GM21526 (cell line): ENCODE measurements at regions not wholly inside any gene's neighbourhood (a gene's known extent, or its start where the extent isn't known, plus 50 kb on each side); places are given as distances from the start of the nearest gene placed in this dataset.

ENCODE experiments used
- ATAC-seq: cut with Tn5 transposase; IDR thresholded peaks from one replicate; pipeline ENCODE4 v1.9.1; 2021; ENCODE audit warnings: moderate library complexity; ENCODE audit not compliant: unreplicated experiment, low FRiP score

DNA sequence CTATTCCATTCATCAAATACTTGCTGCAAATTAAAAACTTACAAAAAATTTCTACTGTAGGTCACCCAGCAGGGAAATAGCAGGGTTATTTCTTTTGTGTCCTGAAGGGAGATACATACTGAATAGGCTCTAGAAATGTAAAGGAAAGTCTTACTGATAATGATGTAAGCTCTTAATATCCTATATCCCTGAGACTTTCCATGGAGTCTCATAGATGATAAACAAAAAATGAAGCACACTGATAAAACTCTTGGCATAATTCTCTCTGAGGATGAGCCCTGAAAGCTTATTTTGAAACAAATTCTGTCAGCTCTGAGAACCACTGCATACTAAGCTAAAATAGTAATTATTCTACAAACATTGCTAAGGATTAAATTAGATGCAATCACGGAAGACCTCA is 819.6 kb upstream of the PTPRD start:
- ATAC-seq: no peak

DNA sequence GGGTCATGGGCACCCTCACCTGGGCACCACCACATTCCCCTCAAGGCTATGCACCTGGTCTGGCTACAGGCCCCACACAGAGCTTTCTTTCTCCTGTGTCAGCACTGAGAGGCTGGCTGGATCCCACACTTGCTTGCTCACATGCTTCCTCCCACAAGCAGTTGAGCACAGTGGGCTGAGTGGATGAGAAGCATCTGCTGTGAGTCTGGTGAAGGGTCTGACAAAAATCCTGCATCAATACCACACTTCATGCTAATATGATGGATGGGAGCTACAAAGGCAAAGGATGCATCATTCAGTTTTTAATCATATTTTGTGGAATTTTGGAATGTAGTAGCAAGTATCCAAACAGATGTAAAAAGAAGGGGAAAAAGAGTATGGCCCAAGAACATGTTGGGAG is 830.8 kb upstream of the PTPRD start:
- ATAC-seq: no peak

DNA sequence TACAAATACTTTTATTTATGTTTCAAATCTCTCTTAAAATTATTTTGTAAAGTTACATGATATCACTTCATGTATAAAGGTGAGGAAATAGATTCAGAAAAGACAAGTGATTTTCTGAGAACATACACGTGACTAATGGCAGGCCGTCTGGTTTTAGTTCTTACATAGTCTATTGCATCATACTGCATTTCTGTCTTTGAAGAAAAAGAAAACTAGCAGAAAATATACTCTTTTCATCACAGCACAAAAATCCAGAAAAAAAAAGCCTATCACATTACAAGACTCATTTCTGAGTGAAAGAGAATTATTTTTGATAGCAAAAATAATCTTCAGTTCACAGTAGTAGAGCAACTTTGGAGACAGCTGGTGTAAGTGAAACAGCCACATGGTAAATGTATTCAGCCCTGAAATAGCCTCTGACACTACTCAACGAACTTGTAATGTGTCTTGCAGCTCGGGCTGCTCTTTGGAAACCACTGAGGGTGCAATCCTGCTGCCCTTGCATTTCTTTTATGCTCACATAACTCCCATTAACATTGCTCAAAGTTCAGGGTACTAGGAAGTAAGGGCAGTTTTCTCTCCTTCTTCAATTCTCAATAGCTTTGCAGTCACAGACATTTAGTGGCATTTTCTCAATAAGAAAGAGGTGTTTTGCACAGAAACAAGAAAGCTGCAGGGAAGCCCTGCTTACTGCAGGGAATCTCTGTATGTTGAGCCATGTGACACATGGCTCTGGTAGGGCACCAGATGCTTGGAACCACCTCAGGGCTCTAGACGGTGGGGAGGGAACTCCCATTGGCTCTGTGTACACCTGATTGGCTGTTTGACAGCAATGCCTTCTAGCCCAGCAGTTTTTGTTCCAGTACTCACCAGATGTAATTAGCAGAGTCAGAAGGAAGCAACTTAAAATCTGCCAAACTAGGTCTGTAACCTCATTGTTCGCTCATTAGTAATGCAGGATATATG is 845.3 kb upstream of the PTPRD start:
- ATAC-seq: no peak

DNA sequence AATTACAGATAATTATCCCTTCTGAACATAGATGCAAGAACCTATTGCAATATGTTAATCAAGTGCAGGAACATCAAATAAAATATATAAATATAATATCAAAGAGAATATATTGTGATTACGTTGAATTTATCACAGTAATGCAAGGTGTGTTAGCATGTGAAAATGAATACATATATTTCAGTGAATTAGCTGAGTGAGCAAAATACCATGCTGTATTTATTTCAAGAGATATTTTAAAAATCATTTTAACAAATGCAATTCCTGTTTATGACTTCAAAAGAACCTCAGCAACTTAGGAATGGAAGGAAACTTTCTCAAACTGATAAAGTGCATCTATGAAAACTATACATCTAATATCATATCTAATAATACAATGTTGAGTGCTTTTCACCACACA is 856.9 kb upstream of the PTPRD start:
- ATAC-seq: no peak

DNA sequence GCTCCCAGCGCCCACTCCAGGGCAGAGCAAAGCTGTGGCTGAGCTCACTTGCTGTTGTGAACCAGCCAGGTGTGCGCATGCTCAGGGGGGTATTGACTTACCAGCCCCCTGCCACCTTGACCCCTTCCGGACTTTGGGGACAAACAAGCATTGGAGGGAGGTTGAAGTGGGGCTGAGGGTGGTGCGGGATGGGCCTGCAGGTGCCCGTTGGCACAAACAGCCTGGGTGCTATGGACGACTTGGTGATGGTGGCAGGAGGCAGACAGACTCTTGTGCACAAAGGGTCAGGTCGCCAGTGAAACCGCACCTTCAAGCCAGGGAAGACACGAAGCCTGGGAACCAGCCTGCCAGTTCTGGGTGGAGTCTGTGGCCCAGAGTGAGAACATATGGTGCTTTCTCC is 858.5 kb upstream of the PTPRD start:
- ATAC-seq: no peak

DNA sequence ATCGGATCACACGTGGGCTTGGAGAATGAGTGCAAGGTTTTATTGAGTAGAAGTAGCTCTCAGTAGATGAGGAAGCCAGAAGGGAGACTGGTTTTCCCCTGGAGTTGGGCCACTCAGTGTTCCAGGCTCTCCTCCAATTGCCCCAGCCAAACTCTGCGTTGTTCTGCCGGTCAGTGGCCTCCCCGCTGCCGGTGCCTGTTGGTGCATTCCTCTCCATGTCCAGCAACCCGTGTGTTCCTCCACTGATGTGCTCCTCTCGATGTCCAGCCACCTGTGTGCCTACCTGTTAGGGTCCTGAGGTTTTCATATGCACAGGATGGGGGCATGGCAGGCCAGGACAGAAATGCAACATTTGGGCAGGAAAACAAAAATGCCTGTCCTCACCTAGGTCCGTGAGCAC is 888.0 kb upstream of the PTPRD start:
- ATAC-seq: no peak

DNA sequence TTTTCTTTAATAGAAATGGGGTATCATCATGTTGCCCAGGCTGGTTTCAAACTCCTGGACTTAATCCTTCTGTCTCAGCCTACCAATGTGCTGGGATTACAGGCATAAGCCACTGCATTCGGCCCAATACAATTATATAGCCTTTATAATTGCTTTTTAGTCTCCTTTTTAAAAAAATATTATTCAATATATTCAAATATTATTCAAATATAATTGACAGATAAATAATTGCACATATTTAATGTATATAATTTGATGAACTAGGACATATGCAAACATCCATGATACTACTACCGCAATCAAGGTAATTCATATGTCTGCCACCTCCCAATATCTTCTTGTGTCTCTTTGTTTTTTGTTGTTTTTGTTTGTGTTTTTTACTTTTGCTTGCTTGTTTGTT is 894.2 kb upstream of the PTPRD start:
- no peak for ATAC-seq

DNA sequence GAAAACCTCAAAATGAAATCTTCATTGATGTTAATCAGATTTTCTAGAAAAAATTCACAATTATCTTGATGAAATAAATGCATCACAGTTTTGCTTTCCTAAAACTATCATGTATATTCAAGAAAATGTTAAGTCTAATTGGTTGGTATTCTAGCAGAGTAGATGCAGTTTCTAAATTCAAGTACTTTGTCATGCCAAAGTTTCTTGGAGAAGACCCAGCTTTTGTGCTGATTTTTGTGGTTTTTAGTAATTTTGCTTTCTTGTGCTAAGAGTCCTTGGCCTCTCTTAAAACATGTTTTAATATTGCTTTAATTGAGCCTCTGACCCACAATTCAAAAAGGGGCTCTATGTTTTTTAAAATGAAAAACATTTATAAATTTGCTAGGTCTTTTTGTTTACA is 924.8 kb upstream of the PTPRD start:
- ATAC-seq: no peak

DNA sequence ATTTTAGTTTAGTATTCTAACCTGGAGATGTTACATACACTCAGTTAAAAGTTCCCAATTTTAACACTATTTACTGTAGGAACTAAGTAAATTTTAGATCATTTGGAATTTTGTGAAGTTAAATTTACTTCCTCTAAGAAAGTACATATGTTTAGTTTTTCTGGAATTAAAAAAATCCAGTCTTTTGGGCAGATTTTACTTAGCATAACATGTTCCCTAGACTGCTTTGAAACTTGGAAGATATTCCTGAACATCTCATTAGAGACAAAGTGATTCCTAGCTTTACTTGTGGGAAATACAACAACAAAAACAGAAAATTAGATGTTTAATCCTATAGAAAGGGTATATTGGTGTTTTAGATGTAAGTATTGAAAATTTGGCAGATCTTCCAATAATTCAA is 930.0 kb upstream of the PTPRD start:
- no peak for ATAC-seq

DNA sequence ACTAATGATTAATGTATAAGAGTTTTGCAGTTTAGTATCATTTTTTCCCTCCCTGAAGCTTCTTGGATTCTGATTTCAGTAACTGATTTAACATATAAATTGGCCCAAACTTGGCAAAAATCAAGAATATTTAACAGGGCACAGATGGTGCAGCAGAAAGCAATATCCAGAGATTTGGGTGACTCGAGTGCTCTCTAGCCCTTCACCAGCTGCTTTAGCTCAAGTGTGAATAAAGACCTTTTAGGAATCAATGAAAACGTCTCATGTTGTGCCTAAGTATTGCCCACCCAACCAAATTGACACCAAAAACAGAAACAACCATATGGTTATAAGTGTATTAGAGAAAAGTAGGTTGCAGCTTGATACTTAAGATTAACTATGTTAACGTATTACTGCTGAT is 933.4 kb upstream of the PTPRD start:
- ATAC-seq: no peak

DNA sequence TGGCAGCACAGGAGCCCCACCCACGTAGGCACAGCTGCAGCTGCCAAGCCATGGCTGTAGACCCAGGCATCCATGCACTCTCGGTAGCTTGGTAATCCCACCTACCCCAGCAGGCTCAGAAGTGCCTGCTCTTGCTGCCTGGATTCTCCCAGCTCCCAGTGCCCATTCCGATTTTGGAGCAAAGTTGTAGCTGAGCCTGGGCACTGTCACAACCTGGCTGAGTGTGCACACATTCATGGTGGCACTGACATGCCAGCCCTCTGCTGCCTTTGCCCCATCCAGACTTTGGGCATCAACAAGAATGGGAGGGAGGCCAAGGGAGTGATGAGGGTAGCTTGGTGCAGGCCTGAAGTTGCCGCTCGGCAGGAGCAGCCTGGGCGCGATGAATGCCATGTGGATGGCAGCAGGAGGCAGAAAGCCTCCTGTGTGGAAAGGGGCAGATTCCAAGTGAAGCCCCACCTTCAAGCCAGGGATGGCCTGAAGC is 936.6 kb upstream of the PTPRD start:
- no peak for ATAC-seq

DNA sequence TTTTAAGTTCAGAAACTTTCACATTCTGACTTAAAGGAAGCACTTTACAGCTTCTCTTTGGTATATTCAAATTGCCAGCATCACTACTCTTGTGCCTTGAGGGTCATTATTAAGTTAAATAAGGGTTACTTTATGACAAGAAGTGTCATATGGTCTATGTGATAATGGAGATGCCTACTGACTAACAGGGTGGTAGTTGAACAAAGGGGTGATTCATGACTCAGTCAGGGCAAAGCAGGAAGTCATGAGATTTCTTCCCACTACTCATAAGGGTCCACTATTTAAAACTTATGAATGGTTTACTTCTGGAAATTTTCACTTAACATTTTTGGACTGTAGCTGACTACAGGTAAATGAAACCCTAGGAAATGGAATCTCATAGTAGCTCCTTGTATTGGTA is 938.3 kb upstream of the PTPRD start:
- ATAC-seq: no peak

DNA sequence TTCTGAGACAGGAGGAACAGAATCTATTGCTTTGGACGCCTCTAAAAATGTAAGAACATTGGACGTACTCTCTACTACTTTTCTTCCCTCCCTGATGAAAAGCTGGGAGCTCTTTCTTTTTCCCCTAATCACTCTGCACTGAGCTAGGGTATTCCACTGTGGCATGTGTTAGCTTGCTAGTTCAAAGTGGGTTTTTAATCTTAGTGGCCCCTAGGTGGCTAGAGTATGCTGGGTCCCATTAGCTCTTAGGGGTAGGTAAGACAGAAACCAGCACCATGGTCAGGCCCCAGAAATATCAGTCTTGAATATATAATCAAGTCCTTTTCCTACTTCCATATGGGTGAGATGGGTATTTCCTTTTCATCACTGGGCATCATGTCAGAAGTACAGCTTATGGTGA is 945.2 kb upstream of the PTPRD start:
- no peak for ATAC-seq

DNA sequence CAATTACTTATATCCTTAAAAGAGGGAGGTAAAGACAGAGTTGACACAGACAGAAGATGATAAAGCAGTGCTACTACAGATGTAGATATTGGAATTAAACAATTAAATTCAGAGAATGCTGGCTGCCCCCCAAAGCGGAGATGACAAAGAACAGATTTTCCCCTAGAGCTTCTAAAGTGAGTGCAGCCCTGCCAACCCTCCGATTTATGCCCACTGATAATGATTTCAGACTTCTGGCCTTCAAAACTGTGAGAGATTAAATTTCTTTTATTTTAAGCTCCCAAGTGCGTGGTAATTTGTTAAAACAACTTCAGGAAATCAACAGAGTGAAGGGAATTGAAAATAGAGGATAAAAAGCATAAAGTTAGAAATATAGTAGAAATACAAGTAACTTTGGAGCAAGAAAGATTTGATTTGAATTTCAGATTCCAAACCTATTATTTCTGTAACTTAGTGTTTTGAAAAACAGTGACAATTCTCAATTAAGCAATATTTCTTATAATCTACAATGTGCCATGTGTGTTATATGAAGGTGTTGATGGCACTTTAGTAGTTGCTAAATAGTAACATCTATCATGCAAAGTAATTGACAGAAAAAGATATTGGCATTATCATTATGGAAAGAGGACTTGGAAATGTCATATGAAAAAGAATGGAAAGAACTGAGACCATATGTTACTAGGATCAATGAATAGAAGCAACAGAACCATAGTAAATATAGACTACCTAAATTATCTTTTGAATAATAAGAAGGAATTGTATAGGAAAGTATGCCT is 946.4 kb upstream of the PTPRD start:
- ATAC-seq: no peak

DNA sequence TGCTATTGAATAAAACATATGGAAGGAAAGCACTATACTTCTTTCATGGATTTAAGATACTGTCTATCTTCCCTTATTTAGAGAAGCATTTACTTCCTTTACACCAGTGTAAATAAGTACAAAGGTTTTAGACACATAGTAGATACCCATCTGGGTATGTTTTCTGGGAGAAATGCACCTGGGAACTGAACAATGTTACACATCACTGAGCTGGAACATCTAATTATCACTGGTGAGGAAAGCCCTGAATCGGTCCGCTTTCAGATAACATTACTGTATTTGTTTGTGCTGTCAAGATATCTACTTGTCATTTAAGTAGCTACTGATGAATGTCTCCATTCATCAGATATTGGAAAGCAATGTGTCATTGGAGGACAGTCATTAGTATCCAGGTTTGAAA is 964.7 kb upstream of the PTPRD start:
- no peak for ATAC-seq

DNA sequence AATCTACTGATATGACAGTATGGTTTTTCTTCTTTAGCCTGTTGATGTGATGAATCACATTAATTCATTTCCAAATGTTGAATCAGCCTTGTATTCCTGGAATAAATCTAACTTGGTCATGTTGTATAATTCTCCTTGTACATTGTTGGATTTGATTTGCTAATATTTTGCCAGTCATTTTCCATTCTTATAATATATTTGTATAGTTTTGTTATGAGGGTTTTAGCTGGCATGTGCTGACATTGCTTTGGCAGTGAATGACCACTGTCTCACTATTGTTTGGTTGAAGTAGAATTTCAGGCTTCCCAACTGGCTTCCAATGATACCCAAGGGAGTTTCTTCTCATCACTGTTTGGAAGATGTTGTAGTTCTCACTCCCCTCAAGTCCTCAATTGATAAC is 983.0 kb upstream of the PTPRD start:
- no peak for ATAC-seq

DNA sequence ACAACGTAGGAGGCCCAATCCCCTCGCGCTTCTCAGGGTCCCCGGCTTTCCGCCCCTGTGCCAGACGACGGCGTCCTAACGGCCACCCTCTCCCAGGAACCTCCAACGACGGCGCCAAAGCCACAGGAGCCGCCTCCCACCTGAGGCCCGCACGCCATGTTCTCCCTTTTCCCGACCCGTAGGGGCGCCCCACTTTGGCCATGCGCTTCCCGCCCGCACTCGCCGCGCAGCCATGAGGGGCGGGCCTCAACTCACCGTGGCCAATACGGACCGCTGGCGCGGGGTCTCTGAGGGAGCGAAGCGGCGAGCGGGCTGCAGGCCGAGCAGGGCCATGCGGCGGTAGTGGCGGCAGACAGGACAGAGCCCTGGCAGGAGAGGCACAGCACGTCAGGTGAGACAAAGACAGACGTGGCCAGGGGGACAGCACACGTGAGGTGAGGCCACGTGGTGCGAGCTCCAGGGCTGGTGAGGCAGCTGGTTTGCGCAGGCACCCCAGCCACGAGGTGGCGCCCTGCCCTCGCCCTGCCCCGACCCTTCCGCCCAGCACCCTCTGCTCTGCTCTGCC is 1005.5 kb upstream of the PTPRD start:
- ATAC-seq: no peak

DNA sequence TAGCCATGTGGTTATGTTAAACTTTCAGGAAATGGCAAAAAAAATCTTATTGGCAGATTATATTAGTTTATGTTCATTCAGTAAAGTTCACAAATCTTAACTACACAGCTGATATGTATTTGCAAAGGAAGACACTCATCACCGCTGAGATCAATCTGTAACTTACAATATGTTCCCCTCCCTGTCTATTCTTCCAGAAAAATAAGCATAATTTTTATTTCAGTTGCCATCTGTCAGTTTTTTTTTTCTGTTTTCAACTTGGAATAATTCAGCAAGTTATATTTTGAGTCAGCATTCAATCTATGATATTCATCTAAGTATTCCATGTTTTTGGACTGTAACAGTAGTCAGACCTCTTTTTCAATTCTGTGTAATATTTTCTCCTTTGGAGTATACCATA is 1019.9 kb upstream of the PTPRD start:
- ATAC-seq: no peak

DNA sequence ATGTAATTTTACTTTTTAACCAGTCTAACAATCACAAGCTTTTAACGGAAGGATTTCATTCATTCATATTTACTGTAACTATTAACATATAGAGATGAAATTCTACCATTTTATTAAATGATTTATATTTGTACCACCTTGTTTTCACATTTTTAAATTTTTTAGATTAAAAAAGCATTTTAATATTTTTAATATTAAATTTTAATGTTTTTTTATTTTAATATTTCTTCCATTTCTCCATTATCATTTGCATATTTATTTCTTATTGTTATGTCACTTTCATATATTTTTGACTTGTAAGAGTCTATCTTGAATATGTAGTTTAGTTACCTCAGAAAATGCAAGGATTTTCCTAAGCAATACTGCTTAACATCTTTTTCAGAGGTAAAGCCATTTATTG is 1034.0 kb upstream of the PTPRD start:
- ATAC-seq: no peak

DNA sequence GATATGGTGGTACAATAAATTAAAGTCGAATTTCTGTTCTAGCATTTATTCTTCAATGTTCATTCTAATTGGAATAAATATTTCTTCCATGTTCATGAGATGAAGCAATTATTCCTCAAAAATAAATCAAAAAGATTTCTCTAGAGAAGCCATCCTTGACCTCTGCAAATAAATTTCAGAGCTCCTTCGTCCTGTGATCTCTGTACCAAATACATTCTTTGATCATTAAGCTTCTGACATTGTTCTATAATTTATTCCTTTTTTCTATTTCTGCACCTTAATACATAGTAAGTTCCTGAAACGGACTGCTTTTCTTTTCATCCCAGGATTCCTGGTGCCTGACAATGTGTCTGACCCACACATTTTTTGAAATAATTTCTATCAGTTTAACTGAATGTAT is 1039.3 kb upstream of the TYRP1 start:
- no peak for ATAC-seq

DNA sequence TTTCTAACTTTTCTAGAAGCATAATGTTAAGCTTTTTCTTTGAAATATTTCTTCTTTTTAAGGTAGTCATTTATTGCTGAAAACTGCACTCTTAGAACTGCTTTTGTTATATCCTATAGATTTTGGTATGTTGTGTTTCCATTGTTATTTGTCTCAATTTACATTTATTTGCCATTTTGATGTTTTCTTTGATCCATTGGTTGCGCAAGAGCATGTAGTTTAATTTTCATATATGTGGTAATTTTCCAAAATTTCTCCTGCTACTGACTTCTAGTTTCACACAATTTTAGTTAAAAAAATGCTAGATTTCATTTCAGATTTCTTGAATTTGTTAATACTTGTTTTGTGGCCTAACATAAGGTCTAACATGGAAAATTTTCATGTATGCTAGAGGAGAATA is 1029.3 kb upstream of the TYRP1 start:
- ATAC-seq: no peak
